T-helper 2 cell treated with Interferon-gamma antibody and Interleukin-4, amounts not matched to agents 100 ng/mL and 5 ng/mL, for 36 hours (primary cell): ENCODE measurements at regions not wholly inside any gene's neighbourhood (a gene's known extent, or its start where the extent isn't known, plus 50 kb on each side); places are given as distances from the start of the nearest gene placed in this dataset.

ENCODE experiments used
- intact Hi-C: fragments of 100-400 bp; cut with micrococcal nuclease; formaldehyde crosslinking; loops from one replicate; pipeline ENCODE4 v1.15.1; 2023

DNA sequence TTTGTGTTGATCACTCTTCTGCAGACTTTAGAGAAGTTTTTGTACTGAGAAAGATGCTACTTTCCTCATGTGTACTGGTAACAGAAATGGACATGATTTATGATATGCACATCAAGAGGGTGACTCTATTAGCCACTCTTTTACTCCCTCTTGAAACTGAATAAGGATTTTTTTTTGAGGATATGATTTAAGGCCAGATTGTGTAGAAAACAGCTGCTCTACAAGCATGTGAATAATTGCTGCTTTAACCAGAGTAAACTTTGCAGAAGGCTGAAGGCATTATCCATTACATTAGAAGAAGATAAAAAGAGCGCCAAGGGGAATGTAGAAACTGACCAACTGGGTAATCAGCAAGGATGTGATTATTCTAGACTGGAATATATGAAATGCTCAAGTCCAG lies 276.2 kb upstream of the MAP3K7 start:
- intact Hi-C loops, result loop anchor here (10.0 kb wide), 1 partner anchor 248 kb away; no protein-coding TSS in a partner anchor

DNA sequence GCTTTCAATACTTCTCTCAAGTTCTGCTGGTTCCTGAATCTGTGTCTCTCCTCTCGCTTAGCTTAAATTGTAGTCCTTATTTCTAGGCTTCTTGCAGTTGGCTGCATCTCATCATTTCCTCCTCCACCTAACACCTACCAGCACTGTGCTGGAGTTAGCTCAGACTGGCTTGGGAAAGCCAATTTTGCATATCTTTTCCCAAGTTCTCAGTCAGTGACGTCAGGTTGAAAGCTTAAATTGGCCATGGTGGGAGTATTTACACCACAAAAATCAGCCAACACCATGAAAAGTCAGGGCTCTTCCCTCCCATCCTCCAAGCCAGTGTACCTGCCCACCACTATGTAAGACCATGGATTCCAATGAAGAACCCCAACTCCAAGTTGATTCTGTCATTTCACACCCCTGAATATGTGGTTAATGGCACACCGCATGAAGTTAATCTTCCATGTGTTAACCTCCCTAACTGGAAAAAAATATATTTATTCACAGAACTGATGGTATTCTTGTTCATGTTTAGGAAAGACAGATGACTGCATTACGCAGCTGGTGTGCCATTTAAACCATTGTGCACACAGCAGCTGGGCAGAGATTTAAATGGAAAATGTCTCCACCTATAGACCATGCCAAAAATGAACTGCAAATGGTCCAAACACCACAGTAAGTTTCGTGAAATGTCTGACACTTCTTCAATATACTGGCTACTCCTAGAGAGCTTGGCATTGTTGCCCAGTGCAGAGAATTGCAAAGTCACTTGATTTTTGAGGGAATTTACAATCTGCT lies 274.1 kb upstream of the MAP3K7 start:
- intact Hi-C loops, result loop anchor here (10.0 kb wide), 1 partner anchor 246 kb away; no protein-coding TSS in a partner anchor

DNA sequence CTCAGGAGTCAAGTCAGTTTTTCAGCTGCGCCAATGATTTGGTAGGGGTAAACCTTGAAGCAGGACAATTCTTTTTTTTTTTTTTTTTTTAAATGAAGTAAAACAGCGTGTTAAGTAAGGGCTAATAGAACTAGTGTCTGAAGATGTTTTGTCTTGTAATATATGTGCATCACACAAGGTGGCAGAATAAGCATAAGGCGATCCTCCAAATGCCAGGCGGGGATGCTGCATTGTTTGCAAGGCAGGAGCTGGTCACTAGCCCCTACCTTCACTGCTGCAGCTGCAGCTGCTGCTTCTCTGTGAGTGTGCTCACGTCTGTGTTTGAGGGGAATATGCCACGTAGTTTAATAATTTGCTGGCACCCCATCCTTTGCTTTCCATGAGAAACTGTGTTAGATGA lies 272.7 kb upstream of the MAP3K7 start:
- intact Hi-C loops, result loop anchor here (10.0 kb wide), 1 partner anchor 245 kb away; no protein-coding TSS in a partner anchor

DNA sequence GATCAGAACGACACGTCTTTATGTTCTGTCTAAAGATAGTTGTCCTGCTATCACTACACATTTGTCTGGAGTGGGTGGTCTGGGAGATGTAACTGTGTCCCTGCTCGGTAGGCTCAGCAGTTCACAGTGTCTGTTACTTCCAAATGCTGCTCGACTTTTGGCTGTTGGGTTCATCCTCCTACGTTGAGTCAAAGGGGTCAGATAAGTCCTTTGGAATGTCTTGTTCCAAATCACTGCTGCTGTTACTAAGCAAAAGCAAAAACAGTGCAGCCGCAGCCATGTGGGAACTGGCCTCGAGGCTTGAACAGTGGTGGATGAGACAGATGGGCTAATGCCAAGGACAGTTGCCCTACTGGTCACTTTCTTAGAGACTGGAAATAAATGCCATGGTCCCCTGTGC lies 272.2 kb upstream of the MAP3K7 start:
- intact Hi-C loops, result no loop called here

DNA sequence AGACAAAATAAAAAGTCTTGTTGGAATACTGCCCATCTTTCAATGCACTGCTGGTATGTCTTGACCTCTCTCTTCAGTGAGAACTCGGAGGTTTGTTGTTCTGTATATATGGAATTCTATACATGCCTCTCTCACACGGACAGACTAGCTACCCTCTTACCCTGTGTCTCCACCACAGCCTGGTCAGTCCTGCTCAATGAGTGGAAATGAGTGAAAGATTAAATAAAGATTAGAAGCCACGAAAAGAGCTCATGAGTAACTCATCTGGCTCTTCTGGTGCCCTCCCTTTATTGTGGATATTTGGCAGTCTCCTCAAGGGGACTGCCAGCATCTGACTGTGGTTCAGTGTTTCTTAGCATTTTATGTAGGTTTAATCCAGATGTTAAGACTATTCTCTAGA lies 262.8 kb upstream of the MAP3K7 start:
- intact Hi-C loops, result no loop called here

DNA sequence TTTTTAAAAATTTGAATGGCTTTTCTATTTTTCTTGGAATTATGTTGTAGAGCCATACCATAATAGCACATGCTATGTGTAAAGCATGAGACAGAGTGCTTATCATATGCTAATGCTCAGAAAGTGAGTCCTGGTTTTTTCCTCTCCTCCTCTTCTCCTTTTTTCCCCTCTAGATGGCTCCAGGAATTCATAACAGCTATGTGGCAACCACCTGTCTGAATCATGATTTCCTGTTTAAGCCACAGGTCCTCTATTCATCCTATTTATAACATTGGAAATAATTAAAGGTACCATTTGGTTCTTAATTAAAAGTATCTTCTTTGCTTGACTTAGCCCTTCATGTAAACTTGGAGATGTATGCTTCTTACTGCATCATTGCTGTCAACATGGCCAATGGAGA lies 260.0 kb upstream of the MAP3K7 start:
- intact Hi-C loops, result no loop called here

DNA sequence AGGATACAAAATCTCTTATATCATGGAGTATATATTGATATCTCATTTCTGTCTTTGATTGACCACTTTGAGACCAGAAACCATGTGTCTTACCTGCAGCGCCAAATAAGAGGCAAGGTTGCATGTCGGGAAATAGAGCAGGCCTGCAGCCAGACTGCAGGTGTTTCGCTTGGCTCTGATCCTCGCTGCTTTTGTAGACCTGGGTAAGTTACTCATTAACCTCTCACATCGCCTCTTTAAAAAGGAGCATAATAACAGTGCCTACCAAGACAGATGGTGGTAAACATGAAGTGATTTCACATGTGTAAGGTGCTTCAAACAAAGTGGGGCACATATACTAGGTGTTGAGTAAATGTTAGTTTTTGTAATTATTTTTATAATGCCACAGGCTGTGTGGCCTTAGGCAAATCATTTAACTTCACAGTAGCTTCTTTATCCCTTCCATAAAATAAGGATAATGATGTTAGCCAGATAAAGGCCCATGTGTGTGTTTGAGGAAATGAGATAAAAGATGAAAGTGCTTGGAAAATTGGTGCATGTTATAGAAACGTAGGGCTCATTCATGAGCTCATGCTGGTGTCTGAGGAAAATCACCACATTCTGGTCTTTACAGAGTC lies 248.8 kb upstream of the MAP3K7 start:
- intact Hi-C loops, result no loop called here

DNA sequence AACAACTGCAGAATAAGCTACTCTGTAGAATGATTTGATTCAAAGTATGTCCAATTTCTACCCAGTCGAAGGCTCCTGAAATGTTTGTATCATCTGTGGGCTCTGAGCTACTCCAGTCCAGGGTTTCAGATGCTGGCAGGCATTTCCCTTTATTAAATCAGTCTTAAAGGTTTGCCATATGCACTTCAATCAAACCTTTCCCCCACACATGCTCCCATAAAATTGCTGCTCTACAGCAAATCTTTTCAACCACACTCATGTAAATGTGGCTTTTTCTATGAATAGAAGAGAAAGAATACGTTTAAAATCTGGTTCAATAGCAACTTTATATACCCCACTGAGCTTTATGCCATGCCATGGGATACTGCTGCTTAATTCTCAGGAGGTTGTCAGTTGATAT lies 242.4 kb upstream of the MAP3K7 start:
- intact Hi-C loops, result no loop called here

DNA sequence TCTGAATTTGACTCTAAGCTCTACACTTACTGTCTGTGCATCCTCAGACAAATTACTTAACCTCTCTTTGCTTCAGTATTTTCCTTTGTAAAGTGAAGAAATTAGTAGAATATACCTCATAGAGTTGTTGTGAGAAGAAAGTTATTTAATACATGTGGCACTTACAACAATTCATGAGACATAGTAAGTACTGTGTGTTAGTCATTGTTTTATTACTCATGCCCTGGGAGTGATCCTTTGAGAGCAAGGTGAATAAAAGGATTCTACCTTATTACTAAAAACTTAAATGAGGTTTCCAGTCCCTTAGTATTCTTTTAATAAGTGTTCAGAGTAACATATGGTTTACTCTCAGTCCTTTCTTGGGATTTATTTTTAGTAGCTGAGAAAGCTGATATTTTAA lies 233.6 kb upstream of the MAP3K7 start:
- intact Hi-C loops, result no loop called here

DNA sequence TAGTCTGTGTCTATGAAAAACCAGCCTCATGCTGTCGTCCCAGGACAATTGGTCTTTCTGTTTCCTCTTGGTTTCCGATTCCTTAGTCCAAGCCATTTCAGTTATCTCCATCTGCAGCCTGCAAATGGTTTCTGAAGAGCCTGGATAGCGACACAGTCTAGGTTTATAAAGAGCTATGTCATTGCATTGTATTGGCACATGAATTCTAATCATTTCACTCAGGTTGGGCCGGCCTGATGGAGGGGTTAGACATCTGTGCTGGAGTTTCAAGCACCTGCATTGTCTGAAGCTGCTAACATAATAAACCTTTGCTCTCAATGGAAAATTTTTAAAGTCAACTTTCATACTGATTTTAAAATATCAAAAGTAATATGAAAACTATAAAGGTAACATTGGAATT lies 232.6 kb upstream of the MAP3K7 start:
- intact Hi-C loops, result no loop called here

DNA sequence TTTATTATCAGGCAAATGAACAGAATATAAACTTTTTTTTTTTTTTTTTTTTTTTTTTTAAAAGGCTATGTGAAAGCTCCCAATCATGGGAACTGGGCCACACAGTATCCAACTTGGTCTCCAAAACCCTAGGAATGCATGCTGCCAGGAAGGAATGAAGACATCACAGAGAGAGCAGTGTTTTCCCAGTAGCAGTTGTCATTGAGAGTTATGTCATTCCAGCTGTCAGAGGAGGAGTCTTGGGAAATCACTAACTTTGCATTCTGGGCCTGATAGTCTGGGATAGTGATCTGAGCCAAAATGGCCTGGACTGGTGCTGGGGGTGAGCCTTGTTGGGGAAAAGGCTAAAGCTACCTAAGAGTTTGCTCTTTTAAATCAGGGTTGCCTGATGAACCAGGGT lies 231.3 kb upstream of the MAP3K7 start:
- intact Hi-C loops, result no loop called here

DNA sequence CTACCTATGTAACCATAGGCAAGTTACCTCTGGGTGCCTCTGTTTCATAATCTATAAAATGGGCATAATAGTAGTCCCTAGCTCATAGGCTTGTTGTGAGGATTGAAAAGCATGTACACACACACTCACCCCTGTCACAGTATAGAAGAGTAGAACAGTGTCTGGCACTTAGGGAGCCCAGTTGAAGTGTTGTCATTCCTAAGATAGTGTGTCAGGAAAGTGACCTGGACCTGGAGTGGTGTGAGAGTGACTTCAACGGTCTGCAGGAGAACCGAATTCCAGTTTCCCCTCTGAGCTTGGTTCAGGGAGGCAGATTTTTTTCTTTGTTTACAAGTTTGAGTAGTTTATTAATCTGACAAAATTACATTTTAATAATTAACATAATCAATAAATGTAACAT lies 229.9 kb upstream of the MAP3K7 start:
- intact Hi-C loops, result no loop called here

DNA sequence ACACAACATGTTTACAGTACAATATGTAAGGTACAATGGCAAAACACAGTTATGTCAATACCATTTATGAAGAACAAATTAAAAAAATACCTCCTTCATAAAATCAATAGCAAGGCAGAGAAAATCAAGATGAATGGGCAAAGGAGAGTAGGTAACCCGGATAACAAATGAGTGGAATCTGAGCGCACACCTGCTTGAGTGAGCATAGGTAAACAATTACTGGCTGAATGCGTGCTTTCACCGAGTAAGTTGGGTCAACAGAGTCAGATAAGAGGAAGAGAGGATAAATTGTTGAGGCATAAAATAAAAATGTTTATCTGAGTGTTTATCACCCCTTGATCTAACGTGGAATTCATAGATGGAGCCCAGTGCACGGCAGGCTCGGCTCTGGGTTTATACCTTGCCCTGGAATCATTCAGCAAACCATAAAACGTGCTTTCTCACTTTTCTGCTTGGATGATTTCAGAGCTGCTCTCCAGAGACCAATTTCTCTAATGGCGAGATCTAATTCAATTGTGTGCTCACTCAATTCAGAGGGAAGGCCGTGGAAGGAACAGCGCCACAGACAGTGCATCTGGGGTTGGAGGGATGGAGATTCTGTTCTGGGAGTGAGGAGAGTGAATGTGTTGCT lies 224.8 kb upstream of the MAP3K7 start:
- intact Hi-C loops, result no loop called here

DNA sequence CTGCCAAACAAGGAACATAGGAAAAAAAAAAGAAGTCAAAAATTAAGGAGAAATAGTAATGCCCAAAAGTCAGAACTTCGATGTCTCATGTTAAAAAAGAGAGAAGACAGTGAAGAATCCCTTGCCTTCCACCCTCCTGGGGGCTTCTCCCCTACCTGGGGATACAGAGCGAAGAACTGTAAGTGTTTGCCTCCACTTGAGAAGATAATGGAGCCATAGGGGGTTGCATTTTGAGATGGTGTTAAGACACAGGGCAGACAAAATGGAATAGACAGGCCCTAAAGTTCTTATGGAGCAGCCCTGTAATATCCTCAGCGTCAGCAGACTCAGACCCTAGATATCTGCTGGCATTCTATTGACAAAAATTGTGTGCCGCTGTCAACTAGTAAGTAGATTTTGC lies 222.2 kb upstream of the MAP3K7 start:
- intact Hi-C loops, result no loop called here

DNA sequence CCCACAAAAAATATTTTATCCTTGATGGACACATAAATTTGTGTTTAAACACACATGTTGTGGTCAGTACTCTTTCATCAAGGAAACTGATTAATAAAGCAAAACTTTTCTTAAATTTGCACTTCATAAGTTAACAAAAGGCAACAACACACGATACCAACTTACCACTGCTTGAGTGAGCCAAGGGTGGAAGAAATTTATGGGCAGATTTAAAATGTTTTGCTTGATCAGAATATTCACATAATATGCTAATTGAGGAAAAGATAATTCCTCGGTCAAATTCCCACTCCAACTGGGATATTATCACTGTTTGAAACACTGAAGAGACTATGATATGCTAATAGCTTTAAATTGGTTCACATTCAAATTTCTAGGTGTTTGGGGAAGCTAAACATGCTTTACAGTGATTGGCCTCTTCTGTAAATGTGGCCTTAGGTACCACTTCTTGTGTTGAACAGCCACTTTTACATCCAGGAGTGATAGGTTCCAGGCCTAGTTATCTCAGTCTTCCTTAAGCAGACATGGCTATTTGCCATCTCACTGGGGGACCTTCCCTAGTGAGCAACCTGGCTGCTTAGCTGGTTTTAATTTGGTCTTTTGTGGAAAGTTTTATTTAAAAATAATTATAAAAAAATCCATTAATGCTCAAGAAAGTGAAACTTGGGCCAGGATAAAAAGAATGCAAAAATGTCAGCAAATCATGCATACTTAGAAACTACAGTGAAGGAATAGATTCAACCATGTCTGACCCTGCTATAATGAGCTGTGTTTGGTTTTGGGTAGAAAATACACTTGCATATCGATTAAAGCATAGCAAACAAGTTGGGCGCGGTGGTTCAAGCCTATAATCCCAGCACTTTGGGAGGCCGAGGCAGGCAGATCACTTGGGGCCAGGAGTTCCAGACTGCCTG lies 221.2 kb upstream of the MAP3K7 start:
- intact Hi-C loops, result no loop called here

DNA sequence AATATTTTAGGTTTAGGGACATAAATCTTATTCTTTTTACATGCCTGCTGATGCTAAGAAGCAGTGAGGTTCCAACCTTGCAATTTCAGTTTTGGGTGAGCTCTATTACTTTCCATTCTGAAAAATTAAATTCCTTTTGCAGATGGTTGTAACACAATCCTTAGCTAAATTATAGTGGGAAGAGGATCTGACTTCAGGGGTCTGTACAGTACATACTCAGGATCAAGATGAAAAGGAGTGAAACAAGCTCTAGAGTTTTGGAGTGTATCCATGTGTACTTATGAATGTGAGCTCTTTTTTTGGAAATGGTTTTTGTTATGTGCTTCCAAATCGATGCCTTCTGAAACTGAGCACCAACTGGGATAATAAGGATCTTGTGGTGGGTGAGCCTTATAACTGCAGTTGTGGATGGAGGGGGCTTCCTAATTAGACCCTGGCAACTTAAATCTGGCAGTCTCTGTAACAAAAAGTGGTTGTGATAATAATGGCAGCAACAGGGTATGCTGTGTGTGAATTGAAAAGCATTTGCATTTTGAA lies 218.8 kb upstream of the MAP3K7 start:
- intact Hi-C loops, result no loop called here

DNA sequence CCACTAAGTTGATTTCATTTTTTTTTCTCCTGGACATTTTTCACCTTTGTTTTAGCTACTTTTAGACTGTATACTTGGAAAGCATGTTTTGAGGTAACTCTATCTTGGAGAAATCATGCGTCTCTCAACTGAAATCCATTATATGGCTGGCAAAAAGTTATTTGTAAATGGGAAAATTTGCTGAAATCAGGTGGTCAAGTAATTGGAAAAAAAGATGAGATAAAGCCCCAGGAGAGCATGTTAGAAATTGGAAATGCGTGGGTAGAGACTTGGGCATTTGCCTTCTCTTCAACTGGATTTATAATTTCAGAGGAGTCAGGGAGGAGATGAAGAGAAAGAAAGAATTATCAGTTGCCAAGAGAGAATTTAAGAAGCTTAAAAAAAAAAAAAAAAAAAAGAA lies 217.1 kb upstream of the MAP3K7 start:
- intact Hi-C loops, result no loop called here

DNA sequence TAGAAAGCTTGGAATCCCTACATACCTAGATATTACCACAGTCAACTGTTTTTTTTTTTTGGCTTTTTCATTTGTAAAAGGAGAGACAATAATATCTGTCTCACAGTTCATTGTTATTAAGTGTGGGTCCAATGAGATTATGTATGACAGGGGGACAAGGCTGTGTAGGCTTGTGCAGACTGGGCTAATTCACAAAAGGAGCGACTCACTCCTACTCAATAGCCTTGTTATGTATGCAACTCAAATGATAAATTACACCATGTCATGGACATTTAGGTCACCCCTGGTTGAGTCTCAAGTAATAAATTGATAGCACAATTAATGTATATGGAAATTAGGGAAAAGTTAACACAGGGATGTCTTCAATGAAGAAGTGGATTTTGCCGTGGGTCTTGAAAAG lies 208.2 kb upstream of the MAP3K7 start:
- intact Hi-C loops, result no loop called here

DNA sequence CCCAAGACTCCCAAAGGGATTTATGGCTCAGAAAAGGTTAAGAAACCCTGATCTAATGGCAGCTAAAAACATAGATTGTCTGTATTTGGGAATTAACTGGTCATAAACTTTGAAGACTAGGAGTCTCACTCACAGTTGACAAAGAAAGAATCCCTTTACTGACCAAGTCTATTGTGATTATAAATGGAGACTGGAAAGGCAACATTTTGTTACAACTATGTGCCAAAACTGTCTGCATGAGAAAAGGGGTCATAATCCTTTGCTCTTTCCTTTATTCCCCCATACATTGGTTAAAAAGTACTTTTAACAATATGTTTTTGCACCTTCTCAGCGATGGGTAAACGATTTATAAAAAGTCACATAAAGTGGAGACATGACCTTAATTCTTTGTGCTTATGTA lies 206.9 kb upstream of the MAP3K7 start:
- intact Hi-C loops, result no loop called here

DNA sequence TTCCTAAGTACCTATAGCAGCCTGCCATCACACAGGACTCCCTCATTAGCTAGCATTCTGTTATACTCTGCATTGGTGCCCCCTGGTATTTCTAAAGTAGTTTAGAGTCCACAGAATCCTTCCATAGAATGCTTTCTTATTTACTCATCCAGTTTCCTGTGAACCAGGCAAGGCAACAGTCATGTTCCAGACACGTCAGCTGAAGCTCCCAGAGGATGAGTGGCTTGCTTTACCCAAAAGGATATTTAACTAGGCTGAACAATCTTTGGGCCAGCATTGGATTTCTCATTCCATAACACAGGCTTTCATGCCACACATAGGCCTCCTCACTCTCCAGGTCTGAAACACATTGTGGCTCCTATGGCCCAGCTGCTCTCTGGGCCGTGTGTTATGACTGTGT lies 203.8 kb upstream of the MAP3K7 start:
- intact Hi-C loops, result no loop called here

DNA sequence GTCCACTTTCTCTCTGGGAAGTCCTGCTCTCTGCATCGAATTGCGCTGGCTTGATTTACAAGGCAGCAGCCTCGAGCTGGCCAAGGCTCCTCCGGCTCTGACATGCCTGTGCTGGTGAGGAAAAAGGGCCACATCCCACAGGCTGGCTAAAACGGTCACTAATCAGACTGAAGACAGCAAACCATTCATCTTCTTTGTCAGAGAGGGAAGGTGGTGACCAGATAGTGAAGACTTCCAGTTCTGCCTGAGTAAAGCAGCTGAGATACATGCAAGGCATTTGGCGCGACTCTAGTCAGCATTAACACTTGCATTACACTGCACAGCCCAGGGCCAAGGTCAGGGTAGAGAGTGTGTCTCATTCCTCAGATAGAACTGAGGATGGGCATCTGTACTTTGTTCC lies 203.2 kb upstream of the MAP3K7 start:
- intact Hi-C loops, result no loop called here
